SIG-M5 treated with dmso at 0.1 percent for 504 hours (cell line): ENCODE measurements at regions not wholly inside any gene's neighbourhood (a gene's known extent, or its start where the extent isn't known, plus 50 kb on each side); places are given as distances from the start of the nearest gene placed in this dataset.
"Not testable (repeated sequence)": the region's sequence is repeated elsewhere in the genome, so short reads cannot be mapped to it uniquely, and the experiment has no call there.

ENCODE experiments used
- DNase-seq: peaks from one replicate; lab custom pipeline; 2025; ENCODE audit not compliant: unreplicated experiment; lab: John Stamatoyannopoulos, UW

GRCh38 chr1:83295594-83295993, 703.3 kb downstream of the TTLL7 start:
- DNase-seq = not testable (repeated sequence)

- DNase-seq = not testable (repeated sequence)
Measured at GRCh38 chr1:83287391-83287790, 711.5 kb downstream of the TTLL7 start.

GRCh38 chr1:83274656-83275055, 724.3 kb downstream of the TTLL7 start:
- not testable (repeated sequence) for DNase-seq

DNA sequence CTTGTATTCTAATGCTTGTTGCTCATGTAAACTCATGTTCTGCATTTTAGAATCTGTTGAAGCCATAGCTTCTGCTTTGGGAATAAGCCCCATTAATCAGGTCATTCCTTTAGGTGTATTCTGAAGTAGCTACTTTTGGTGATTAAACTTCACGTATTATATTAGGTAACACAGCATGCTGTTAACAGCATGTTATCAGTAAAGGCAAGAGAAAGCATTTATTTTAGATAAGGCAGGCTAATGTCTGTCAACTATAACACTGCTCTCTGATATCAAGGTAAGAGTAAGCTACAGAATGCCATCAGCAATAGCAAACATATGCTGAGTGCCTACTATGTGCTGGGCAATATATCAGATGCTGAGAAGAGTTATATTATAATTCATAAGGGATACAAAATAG, 726.4 kb downstream of the TTLL7 start:
- not testable (repeated sequence) for DNase-seq

DNA sequence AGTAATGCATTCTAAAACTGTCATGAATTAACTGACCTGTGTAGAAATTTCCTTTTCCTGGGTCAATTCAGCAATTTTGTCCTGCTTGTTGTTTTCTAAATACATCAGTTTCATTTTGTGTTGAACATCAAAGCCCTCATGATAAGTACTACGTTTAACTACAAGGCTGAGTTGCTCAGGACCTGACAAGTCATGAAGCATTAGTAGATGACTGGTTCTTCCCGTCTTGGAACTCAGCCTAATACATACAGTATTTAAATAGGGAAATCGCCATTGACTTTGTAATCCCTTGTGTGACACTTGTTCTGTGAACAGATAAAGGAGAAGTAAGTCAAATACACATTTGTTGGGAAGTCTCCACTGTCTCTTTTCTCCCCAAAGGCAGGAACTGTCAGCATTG, 727.1 kb downstream of the TTLL7 start:
- not testable (repeated sequence) for DNase-seq

DNA sequence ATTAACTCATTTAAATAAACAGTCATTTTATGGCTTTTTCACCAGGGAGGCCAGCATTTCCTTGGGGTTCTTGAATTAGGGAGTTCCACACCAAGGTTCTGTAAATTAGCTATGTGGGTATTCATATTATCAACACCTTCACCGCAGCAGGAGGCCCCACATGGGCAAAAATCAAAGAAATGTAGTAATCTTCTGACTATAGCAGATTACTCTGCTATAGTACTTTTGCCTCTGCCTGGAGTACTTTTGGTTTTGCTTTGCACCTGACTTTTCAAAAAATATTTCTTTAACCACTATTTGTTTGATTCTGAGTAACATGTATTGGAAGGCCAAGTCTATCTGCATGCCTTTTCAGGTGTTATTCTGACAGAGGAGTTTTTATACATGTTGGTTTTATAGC, 728.1 kb downstream of the TTLL7 start:
- not testable (repeated sequence) for DNase-seq

DNA sequence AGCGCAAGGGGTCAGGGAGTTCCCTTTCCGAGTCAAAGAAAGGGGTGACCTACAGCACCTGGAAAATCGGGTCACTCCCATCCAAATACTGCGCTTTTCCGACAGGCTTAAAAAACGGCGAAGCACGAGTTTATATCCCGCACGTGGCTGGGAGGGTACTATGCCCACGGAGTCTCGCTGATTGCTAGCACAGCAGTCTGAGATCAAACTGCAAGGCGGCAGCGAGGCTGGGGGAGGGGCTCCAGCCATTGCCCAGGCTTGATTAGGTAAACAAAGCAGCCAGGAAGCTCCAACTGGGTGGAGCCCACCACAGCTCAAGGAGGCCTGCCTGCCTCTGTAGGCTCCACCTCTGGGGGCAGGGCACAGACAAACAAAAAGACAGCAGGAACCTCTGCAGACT, 735.1 kb downstream of the TTLL7 start:
- DNase-seq = not testable (repeated sequence)

GRCh38 chr1:83251687-83252086, 747.2 kb downstream of the TTLL7 start:
- not testable (repeated sequence) for DNase-seq

DNA sequence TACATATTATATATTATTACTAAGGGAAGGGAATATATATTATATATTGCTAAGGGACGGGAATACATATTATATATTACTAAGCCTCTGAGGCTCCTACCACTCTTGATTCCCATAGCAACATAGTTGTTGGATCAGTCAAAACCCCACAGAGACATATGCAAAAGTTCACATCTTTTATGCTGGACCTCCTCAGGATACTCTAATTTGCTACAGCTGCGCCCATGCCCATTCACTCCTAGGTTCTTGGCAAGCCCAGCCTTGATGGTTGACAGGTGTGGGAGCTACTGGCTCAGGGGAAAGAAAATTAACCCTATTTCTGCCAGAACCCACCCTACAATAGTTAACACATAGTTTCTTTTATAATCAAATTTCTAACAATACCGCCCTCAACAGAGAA, 752.2 kb downstream of the TTLL7 start:
- DNase-seq = not testable (repeated sequence)

DNA sequence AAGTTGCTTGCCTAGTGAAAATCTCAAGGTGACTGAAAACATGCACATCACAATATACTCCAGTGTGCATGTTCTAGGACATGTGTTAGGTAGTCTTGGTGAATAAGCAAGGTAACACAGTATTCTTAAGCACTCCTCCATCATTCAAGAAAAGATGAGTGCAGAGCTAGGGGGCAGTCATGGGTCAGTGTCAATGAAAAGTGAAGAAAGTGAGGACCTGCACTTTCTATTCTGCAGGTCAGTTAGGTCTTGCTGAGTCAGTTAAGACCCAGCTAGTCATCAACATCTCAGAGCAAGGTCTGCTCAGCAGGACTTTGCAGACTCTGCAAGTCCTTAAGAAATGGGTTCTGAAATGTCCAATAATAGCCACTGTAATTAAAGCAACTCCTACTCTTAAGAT, 754.1 kb downstream of the TTLL7 start:
- not testable (repeated sequence) for DNase-seq

- DNase-seq = not testable (repeated sequence)
Measured at GRCh38 chr1:83239568-83239967, 759.4 kb downstream of the TTLL7 start.

DNA sequence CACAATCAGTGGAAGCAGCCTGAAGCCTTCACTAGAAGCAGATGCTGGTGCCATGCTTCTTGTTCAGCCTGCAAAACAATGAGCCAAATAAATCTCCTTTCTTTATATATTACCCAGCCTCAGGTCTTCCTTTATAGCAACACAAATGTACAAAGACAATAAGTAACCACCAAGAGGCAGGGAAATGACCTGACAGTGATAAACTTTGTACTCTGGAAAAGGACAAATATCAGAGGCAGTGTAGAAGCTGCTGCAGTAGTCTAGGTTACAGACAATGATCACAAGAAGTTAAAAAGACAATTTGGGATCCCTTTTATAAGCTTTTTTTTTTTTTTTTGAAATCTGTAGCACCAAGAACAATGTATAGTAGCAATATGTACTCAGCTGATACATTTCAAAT, 760.3 kb downstream of the TTLL7 start:
- DNase-seq = not testable (repeated sequence)

DNA sequence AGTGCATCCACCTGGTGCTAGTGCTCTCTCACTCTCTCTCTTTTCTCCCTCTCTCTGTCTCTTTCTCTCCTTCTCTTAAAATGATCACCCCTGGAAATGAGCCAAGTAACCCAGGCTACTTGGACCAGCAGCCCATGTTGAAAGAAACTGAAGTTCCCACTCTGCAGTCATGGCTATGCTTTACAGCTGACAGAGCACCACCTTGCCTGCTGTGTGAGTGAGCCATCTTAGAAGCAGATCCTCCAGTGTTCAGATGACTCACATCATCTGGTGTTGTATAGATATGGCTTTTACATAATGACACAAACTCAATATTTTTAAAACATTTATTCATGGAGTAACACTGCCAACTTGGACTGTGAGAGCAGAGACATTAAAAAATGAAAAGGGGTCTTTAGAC, 779.1 kb downstream of the TTLL7 start:
- not testable (repeated sequence) for DNase-seq

- DNase-seq = not testable (repeated sequence)
Measured at GRCh38 chr1:83218036-83218716, 780.8 kb downstream of the TTLL7 start.

DNA sequence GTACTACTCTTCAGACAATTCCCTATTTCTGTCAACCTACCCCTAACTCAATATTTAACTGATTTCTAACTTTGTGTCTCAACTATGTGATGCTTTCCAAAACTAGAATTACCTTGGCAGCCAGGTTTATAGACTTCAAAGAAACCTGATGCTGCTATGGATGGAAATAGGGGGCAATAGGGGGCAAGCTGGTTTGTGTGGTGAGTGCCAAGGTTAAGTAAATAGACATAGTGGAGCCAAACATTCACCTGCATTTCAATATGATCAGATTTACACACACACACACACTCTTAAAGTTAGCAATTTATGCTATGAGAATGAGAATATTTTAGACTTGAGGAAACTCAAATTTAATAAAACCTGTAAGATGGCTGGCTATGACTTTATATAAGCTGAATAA, 784.6 kb downstream of the TTLL7 start:
- not testable (repeated sequence) for DNase-seq

DNA sequence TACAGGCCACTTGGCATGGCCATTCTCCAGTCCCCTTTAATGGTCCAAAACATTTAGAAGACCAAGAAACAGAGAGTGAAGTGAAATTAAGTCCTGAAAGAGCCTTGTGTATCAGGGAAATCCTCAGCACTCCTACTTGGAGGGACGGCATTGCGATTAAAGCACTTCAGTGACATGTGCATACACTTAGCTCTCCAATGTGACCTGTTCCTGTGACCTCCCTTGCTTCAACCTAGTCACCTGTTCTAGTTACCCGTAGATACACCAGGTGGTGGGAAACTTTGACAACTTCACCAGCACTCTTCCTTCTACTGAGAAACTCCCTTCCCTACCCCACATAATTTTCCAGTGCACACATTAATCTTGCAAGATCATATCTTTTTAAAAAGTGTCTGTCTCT, 785.3 kb downstream of the TTLL7 start:
- DNase-seq = not testable (repeated sequence)

DNA sequence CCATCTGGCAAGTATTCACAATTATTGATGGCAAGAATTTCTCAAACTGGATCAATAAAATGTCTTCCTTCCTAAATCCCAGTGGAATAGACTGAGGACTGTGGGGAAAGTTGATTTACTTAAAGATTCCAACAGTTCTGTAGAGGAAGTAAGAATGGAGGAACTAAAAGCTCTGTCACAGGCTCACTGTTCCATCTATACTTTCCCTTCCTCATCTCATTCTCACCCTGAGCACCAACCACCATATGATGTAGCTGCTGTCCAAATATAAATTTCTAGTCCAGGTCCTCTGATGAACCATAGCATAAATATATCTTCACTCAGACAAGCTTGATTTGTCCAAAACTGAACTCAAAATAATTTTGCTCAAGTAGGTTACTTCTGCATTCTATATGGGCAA, 786.9 kb downstream of the TTLL7 start:
- not testable (repeated sequence) for DNase-seq

GRCh38 chr1:83208540-83208939, 790.4 kb downstream of the TTLL7 start:
- DNase-seq = not testable (repeated sequence)

- not testable (repeated sequence) for DNase-seq
Measured at GRCh38 chr1:83194610-83195009, 804.3 kb downstream of the TTLL7 start.

GRCh38 chr1:83182033-83182728, 816.8 kb downstream of the TTLL7 start:
- DNase-seq = not testable (repeated sequence)

- not testable (repeated sequence) for DNase-seq
Measured at GRCh38 chr1:83180621-83181020, 818.3 kb downstream of the TTLL7 start.

DNA sequence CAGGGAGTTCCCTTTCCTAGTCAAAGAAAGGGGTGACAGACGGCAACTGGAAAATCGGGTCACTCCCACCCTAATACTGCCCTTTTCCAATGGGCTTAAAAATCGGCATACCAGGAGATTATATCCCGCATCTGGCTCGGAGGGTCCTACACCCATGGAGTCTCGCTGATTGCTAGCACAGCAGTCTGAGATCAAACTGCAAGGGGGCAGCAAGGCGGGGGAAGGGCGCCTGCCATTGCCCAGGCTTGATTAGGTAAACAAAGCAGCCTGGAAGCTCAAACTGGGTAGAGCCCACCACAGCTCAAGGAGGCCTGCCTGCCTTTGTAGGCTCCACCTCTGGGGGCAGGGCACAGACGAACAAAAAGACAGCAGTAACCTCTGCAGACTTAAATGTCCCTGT, 831.3 kb downstream of the TTLL7 start:
- not testable (repeated sequence) for DNase-seq
